Activated naive CD8-positive, alpha-beta T cell treated with anti-CD3 and anti-CD28 coated beads, Interleukin-2, amount 10 ng/mL, durations not matched to agents 7 days and 5 days (primary cell): ENCODE measurements at regions not wholly inside any gene's neighbourhood (a gene's known extent, or its start where the extent isn't known, plus 50 kb on each side); places are given as distances from the start of the nearest gene placed in this dataset.

Experiments
- ATAC-seq: fragments of 150-1000 bp; cut with Tn5 transposase; one replicate; pipeline ENCODE4 v1.10.0; 2021; ENCODE audit warnings: low read depth, moderate library complexity
- POLR2A ChIA-PET: fragments of 350-600 bp; sonication (Branson Sonifier 250); formaldehyde crosslinking; loops from one replicate; lab custom pipeline; 2021; ENCODE audit warnings: antibody characterized with exemption; lab: Charles Lee
- DNase-seq: peaks from one replicate; pipeline ENCODE4 v3.0.0; 2021
- H3K27ac Mint-ChIP-seq: one replicate; pipeline ENCODE4 v1.8.0; 2022; ENCODE audit warnings: mild to moderate bottlenecking, mixed read lengths
- H3K27me3 Mint-ChIP-seq: one replicate; pipeline ENCODE4 v1.8.0; 2022; ENCODE audit warnings: mild to moderate bottlenecking, moderate library complexity, mixed read lengths
- H3K36me3 Mint-ChIP-seq: one replicate; pipeline ENCODE4 v1.8.0; 2021; ENCODE audit warnings: mild to moderate bottlenecking, mixed read lengths
- H3K4me1 Mint-ChIP-seq: one replicate; pipeline ENCODE4 v1.8.0; 2021; ENCODE audit warnings: mixed read lengths
- H3K4me3 Mint-ChIP-seq: one replicate; pipeline ENCODE4 v1.8.0; 2022; ENCODE audit warnings: mild to moderate bottlenecking, moderate library complexity, mixed read lengths
- H3K9me3 Mint-ChIP-seq: one replicate; pipeline ENCODE4 v1.8.0; 2021; ENCODE audit warnings: mixed read lengths

GRCh38 chr17:14454746-14455145 lies 153.9 kb downstream of the HS3ST3B1 start:
- Mint-ChIP-seq H3K9me3 (peaks cover 3% of the 10 kb centered on the region), H3K4me3 (no peak overlapping the region), H3K27ac (no peak overlapping the region), H3K36me3 (no peaks in the 10 kb centered on the region), H3K27me3 (no peaks in the 10 kb centered on the region), H3K4me1 (no peaks in the 10 kb centered on the region)
- POLR2A ChIA-PET: no interaction called here
- ATAC-seq (no peak), DNase-seq (no peak)

GRCh38 chr17:14452856-14453255 lies 152.0 kb downstream of the HS3ST3B1 start:
- peaks cover 2% of the 10 kb centered on the region for H3K9me3 Mint-ChIP-seq
- no peak overlapping the region for H3K4me3 Mint-ChIP-seq
- POLR2A ChIA-PET: no interaction called here
- no peak for DNase-seq
- no peak for ATAC-seq
- no peak overlapping the region for H3K27ac Mint-ChIP-seq
- no peaks in the 10 kb centered on the region for H3K36me3 Mint-ChIP-seq
- no peaks in the 10 kb centered on the region for H3K4me1 Mint-ChIP-seq
- H3K27me3 Mint-ChIP-seq: no peaks in the 10 kb centered on the region

- Mint-ChIP-seq H3K27me3 (no peaks in the 10 kb centered on the region), H3K36me3 (no peaks in the 10 kb centered on the region), H3K4me3 (no peak overlapping the region), H3K9me3 (peaks cover 2% of the 10 kb centered on the region), H3K4me1 (no peaks in the 10 kb centered on the region), H3K27ac (no peak overlapping the region)
- DNase-seq (no peak), ATAC-seq (no peak)
- POLR2A ChIA-PET: no interaction called here
These were observed 150.9 kb downstream of the HS3ST3B1 start for GRCh38 chr17:14451729-14452191.

GRCh38 chr17:14448818-14449217 lies 147.9 kb downstream of the HS3ST3B1 start:
- Mint-ChIP-seq H3K9me3 (no peaks in the 10 kb centered on the region), H3K27me3 (no peaks in the 10 kb centered on the region), H3K4me3 (no peak overlapping the region), H3K27ac (no peak overlapping the region), H3K4me1 (no peaks in the 10 kb centered on the region), H3K36me3 (no peaks in the 10 kb centered on the region)
- POLR2A ChIA-PET: interaction anchor here (0.6 kb wide), 1 partner anchor 98 kb away, joined by 3 read pairs; no protein-coding TSS in a partner anchor
- no peak for DNase-seq
- ATAC-seq: no peak

GRCh38 chr17:14446825-14447224 lies 145.9 kb downstream of the HS3ST3B1 start:
- H3K36me3 Mint-ChIP-seq: no peaks in the 10 kb centered on the region
- H3K4me3 Mint-ChIP-seq: no peak overlapping the region
- ATAC-seq (no peak), DNase-seq (no peak)
- H3K9me3 Mint-ChIP-seq: no peaks in the 10 kb centered on the region
- no peaks in the 10 kb centered on the region for H3K27me3 Mint-ChIP-seq
- H3K4me1 Mint-ChIP-seq: no peaks in the 10 kb centered on the region
- no peak overlapping the region for H3K27ac Mint-ChIP-seq
- POLR2A ChIA-PET: no interaction called here

- H3K27ac Mint-ChIP-seq: no peak overlapping the region
- peaks cover 1% of the 10 kb centered on the region for H3K36me3 Mint-ChIP-seq
- H3K27me3 Mint-ChIP-seq: no peaks in the 10 kb centered on the region
- no peaks in the 10 kb centered on the region for H3K9me3 Mint-ChIP-seq
- DNase-seq (no peak), ATAC-seq (no peak)
- H3K4me1 Mint-ChIP-seq: no peaks in the 10 kb centered on the region
- POLR2A ChIA-PET: no interaction called here
- no peak overlapping the region for H3K4me3 Mint-ChIP-seq
These were observed 144.0 kb downstream of the HS3ST3B1 start for GRCh38 chr17:14444915-14445314.

GRCh38 chr17:14442798-14443528 lies 142.1 kb downstream of the HS3ST3B1 start:
- no peaks in the 10 kb centered on the region for H3K9me3 Mint-ChIP-seq
- H3K27ac Mint-ChIP-seq: no peak overlapping the region
- no peak for DNase-seq
- no peak for ATAC-seq
- H3K4me3 Mint-ChIP-seq: no peak overlapping the region
- POLR2A ChIA-PET: no interaction called here
- H3K27me3 Mint-ChIP-seq: no peaks in the 10 kb centered on the region
- peaks cover 1% of the 10 kb centered on the region for H3K36me3 Mint-ChIP-seq
- no peaks in the 10 kb centered on the region for H3K4me1 Mint-ChIP-seq

- Mint-ChIP-seq H3K4me1 (peaks cover 3% of the 10 kb centered on the region), H3K27me3 (no peaks in the 10 kb centered on the region), H3K4me3 (no peak overlapping the region), H3K36me3 (peaks cover 1% of the 10 kb centered on the region), H3K9me3 (no peaks in the 10 kb centered on the region), H3K27ac (no peak overlapping the region)
- no peak for ATAC-seq
- POLR2A ChIA-PET: interaction anchor here (1.2 kb wide), 1 partner anchor 8 kb away, joined by 3 read pairs; no protein-coding TSS in a partner anchor
- no peak for DNase-seq
These were observed 136.3 kb downstream of the HS3ST3B1 start for GRCh38 chr17:14437176-14437575.

- H3K4me1 Mint-ChIP-seq: peaks cover 3% of the 10 kb centered on the region
- POLR2A ChIA-PET: no interaction called here
- ATAC-seq: no peak
These were observed 135.4 kb downstream of the HS3ST3B1 start for GRCh38 chr17:14436266-14436665.

GRCh38 chr17:14434506-14434905 lies 133.6 kb downstream of the HS3ST3B1 start:
- H3K9me3 Mint-ChIP-seq: peaks cover 1% of the 10 kb centered on the region
- peaks cover 3% of the 10 kb centered on the region for H3K4me1 Mint-ChIP-seq
- H3K27ac Mint-ChIP-seq: peak overlapping the region; percentile 7
- DNase-seq: no peak
- POLR2A ChIA-PET: no interaction called here
- H3K4me3 Mint-ChIP-seq: no peak overlapping the region
- no peaks in the 10 kb centered on the region for H3K27me3 Mint-ChIP-seq
- no peak for ATAC-seq
- no peaks in the 10 kb centered on the region for H3K36me3 Mint-ChIP-seq

More at GRCh38 chr17:14436266-14436665, 135.4 kb downstream of the HS3ST3B1 start:
- peaks cover 1% of the 10 kb centered on the region for H3K36me3 Mint-ChIP-seq
- H3K27me3 Mint-ChIP-seq: no peaks in the 10 kb centered on the region
- no peak overlapping the region for H3K4me3 Mint-ChIP-seq
- no peak overlapping the region for H3K27ac Mint-ChIP-seq
- no peaks in the 10 kb centered on the region for H3K9me3 Mint-ChIP-seq
- no peak for DNase-seq

GRCh38 chr17:14432079-14432478 lies 131.2 kb downstream of the HS3ST3B1 start:
- Mint-ChIP-seq H3K36me3 (peaks cover 1% of the 10 kb centered on the region), H3K27me3 (no peaks in the 10 kb centered on the region), H3K27ac (no peak overlapping the region), H3K4me3 (no peak overlapping the region), H3K9me3 (peaks cover 2% of the 10 kb centered on the region), H3K4me1 (peaks cover 27% of the 10 kb centered on the region)
- POLR2A ChIA-PET: no interaction called here
- DNase-seq: no peak
- no peak for ATAC-seq

- H3K27ac Mint-ChIP-seq: peak overlapping the region; percentile 86
- no peak for DNase-seq
- POLR2A ChIA-PET: interaction anchor here (0.8 to 3.4 kb wide), 5 partner anchors 8 to 232 kb away, joined by 3 to 37 read pairs (median 5); partner anchors contain the start of gene HS3ST3B1
- H3K9me3 Mint-ChIP-seq: peaks cover 4% of the 10 kb centered on the region
- peaks cover 6% of the 10 kb centered on the region for H3K36me3 Mint-ChIP-seq
- peak overlapping the region; percentile 76 for H3K4me3 Mint-ChIP-seq
- ATAC-seq: no peak
- no peaks in the 10 kb centered on the region for H3K27me3 Mint-ChIP-seq
- peaks cover 30% of the 10 kb centered on the region for H3K4me1 Mint-ChIP-seq
These were observed 128.2 kb downstream of the HS3ST3B1 start for GRCh38 chr17:14429084-14429483.

- POLR2A ChIA-PET: interaction anchor here (0.8 to 3.4 kb wide), 10 partner anchors 9 to 232 kb away, joined by 3 to 37 read pairs (median 3); partner anchors contain the start of gene HS3ST3B1
- DNase-seq (peak; percentile 35), ATAC-seq (peak; percentile 77)
- H3K36me3 Mint-ChIP-seq: peaks cover 6% of the 10 kb centered on the region
- no peaks in the 10 kb centered on the region for H3K27me3 Mint-ChIP-seq
- H3K27ac Mint-ChIP-seq: peak overlapping the region; percentile 86
- peaks cover 30% of the 10 kb centered on the region for H3K4me1 Mint-ChIP-seq
- peak overlapping the region; percentile 76 for H3K4me3 Mint-ChIP-seq
- H3K9me3 Mint-ChIP-seq: peaks cover 4% of the 10 kb centered on the region
These were observed 127.8 kb downstream of the HS3ST3B1 start for GRCh38 chr17:14428648-14429029.
